ENCODE measurements at regions not wholly inside any gene's neighbourhood (a gene's known extent, or its start where the extent isn't known, plus 50 kb on each side); places are given as distances from the start of the nearest gene placed in this dataset.

DNA sequence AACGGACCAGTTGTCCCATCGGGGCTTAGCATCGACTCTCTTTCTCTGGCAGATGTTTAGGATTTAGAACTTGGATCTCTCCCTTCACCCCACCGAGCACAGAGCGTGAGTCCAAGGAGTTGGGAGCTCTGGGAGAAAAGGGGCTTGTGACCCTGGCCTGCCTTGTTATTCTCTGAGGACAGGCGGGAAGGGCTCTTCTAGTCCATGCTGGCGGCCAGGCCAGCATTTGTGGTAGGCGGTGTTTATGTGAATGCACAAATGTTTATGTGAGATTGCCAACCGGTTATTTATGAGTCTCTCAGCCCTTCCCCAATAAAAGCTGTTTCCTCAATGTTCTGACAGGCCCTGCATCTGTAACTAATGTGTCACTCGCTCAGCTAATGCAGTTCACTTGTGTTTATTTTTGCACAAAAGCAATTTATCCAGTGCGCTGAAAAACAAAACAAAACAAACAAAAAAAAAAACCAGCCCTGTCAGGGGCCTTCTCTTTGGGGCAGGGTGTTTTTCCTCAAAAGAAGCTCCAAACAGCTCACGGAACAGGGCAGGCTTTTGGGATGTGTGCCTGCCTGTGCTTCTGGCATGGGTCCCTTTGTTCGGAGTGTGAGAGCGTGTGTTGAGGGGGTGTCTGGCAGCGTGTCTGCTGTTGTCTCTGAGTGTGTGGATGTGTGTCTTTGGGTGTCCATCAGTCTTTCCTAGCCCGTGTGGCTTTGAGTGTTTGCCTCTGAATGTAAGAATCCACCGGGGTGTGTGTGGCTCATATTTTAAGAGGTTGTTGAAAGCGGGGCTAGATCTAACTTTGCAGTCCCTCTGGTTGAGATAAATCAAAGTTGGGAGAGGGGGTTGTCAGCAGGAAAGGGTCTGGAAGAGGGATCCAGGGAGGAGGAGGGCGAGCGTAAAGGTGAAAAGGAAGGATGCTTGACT, 52.8 kb upstream of the HAAO start:
- TF ChIP-seq EZH2 (IDR thresholded peaks at IDR 0.05; ENCODE audit: borderline replicate concordance), result no peak
- TF ChIP-seq, protein P1, sequence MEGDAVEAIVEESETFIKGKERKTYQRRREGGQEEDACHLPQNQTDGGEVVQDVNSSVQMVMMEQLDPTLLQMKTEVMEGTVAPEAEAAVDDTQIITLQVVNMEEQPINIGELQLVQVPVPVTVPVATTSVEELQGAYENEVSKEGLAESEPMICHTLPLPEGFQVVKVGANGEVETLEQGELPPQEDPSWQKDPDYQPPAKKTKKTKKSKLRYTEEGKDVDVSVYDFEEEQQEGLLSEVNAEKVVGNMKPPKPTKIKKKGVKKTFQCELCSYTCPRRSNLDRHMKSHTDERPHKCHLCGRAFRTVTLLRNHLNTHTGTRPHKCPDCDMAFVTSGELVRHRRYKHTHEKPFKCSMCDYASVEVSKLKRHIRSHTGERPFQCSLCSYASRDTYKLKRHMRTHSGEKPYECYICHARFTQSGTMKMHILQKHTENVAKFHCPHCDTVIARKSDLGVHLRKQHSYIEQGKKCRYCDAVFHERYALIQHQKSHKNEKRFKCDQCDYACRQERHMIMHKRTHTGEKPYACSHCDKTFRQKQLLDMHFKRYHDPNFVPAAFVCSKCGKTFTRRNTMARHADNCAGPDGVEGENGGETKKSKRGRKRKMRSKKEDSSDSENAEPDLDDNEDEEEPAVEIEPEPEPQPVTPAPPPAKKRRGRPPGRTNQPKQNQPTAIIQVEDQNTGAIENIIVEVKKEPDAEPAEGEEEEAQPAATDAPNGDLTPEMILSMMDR (IDR thresholded peaks at IDR 0.05; ENCODE audit: poor library complexity), result no peak
